H9 (cell line): ENCODE measurements at regions not wholly inside any gene's neighbourhood (a gene's known extent, or its start where the extent isn't known, plus 50 kb on each side); places are given as distances from the start of the nearest gene placed in this dataset.

Source experiments
- DNase-seq: peaks from one replicate; pipeline ENCODE4 v3.0.0-alpha.2; 2017
- H2AFZ ChIP-seq: one replicate; pipeline ENCODE4 v1.6.1; 2013; ENCODE audit warnings: mild to moderate bottlenecking, low read length, control low read depth, moderate library complexity
- H2AK5ac ChIP-seq: 2 replicates; pipeline ENCODE4 v1.6.1; 2013; ENCODE audit warnings: low read length, control low read depth, mixed read lengths; ENCODE audit not compliant: insufficient read length
- H2BK120ac ChIP-seq: one replicate; pipeline ENCODE4 v1.6.1; 2013; ENCODE audit warnings: low read depth, mild to moderate bottlenecking, low read length, control low read depth, inconsistent platforms; ENCODE audit not compliant: poor library complexity, severe bottlenecking
- H2BK12ac ChIP-seq: 2 replicates; pipeline ENCODE4 v1.6.1; 2013; ENCODE audit warnings: low read length, control low read depth, mixed read lengths, low read depth; ENCODE audit not compliant: insufficient read length
- H2BK15ac ChIP-seq: 2 replicates; pipeline ENCODE4 v1.6.1; 2013; ENCODE audit warnings: low read depth, low read length, control low read depth
- H2BK20ac ChIP-seq: one replicate; pipeline ENCODE4 v1.6.1; 2013; ENCODE audit warnings: low read depth, mild to moderate bottlenecking, low read length, control low read depth, inconsistent platforms; ENCODE audit not compliant: poor library complexity, severe bottlenecking
- H2BK5ac ChIP-seq: 2 replicates; pipeline ENCODE4 v1.6.1; 2013; ENCODE audit warnings: low read length, control low read depth, mixed read lengths; ENCODE audit not compliant: insufficient read length
- H3K14ac ChIP-seq: 2 replicates; pipeline ENCODE4 v1.6.1; 2013; ENCODE audit warnings: low read length, control low read depth; ENCODE audit not compliant: insufficient read depth
- H3K18ac ChIP-seq: 2 replicates; pipeline ENCODE4 v1.6.1; 2013; ENCODE audit warnings: low read depth, mild to moderate bottlenecking, mixed read lengths, low read length, control low read depth; ENCODE audit not compliant: insufficient read length
- H3K23ac ChIP-seq: 2 replicates; pipeline ENCODE4 v1.6.1; 2013; ENCODE audit warnings: low read length, control low read depth, mixed read lengths, low read depth; ENCODE audit not compliant: insufficient read length
- H3K23me2 ChIP-seq: 2 replicates; pipeline ENCODE4 v1.6.1; 2013; ENCODE audit warnings: low read depth, mild to moderate bottlenecking, mixed read lengths, low read length, control low read depth; ENCODE audit not compliant: insufficient read length, poor library complexity, severe bottlenecking
- H3K27ac ChIP-seq: 2 replicates; pipeline ENCODE4 v1.5.1; 2013; ENCODE audit warnings: low read length, control low read depth, mixed read lengths, low read depth; ENCODE audit not compliant: insufficient read length
- H3K27me3 ChIP-seq: 2 replicates; pipeline ENCODE4 v1.6.1; 2013; ENCODE audit warnings: low read length, control low read depth, inconsistent platforms; ENCODE audit not compliant: insufficient read depth
- H3K4ac ChIP-seq: 2 replicates; pipeline ENCODE4 v1.6.1; 2013; ENCODE audit warnings: low read depth, mild to moderate bottlenecking, control low read depth, inconsistent platforms, low read length, moderate library complexity
- H3K4me1 ChIP-seq: 2 replicates; pipeline ENCODE4 v1.6.1; 2013; ENCODE audit warnings: low read length, control low read depth, inconsistent platforms; ENCODE audit not compliant: insufficient read depth
- H3K4me2 ChIP-seq: 2 replicates; pipeline ENCODE4 v1.6.1; 2013; ENCODE audit warnings: low read length, control low read depth, mixed read lengths; ENCODE audit not compliant: insufficient read length, insufficient read depth
- H3K56ac ChIP-seq: 2 replicates; pipeline ENCODE4 v1.6.1; 2013; ENCODE audit warnings: low read depth, mild to moderate bottlenecking, mixed read lengths, low read length, control low read depth; ENCODE audit not compliant: insufficient read length
- H3K79me1 ChIP-seq: 2 replicates; pipeline ENCODE4 v1.6.1; 2013; ENCODE audit warnings: low read depth, mild to moderate bottlenecking, moderate library complexity, low read length, control low read depth, inconsistent platforms; ENCODE audit not compliant: insufficient read depth, poor library complexity, severe bottlenecking
- H3K79me2 ChIP-seq: 2 replicates; pipeline ENCODE4 v1.6.1; 2013; ENCODE audit warnings: low read length, control low read depth, inconsistent platforms; ENCODE audit not compliant: insufficient read depth
- H3K9ac ChIP-seq: 2 replicates; pipeline ENCODE4 v1.6.1; 2013; ENCODE audit warnings: low read length, control low read depth, mixed read lengths; ENCODE audit not compliant: insufficient read length; ENCODE audit errors: extremely low read depth
- H3K9me3 ChIP-seq: one replicate; pipeline ENCODE4 v1.6.1; 2013; ENCODE audit warnings: low read depth, low read length, inconsistent platforms; ENCODE audit not compliant: control insufficient read depth
- H3T11ph ChIP-seq: one replicate; pipeline ENCODE4 v1.6.1; 2013; ENCODE audit warnings: mild to moderate bottlenecking, low read length, control low read depth, inconsistent platforms
- H4K20me1 ChIP-seq: one replicate; pipeline ENCODE4 v1.6.1; 2013; ENCODE audit not compliant: control insufficient read depth, insufficient read length, insufficient read depth
- H4K5ac ChIP-seq: 2 replicates; pipeline ENCODE4 v1.6.1; 2013; ENCODE audit warnings: low read depth, mild to moderate bottlenecking, mixed read lengths, low read length, control low read depth; ENCODE audit not compliant: insufficient read length
- H4K8ac ChIP-seq: replicated peaks from 2 replicates; pipeline ENCODE4 v1.6.1; 2013; ENCODE audit warnings: low read length, control low read depth, mixed read lengths, low read depth; ENCODE audit not compliant: insufficient read length
- H4K91ac ChIP-seq: 2 replicates; pipeline ENCODE4 v1.6.1; 2013; ENCODE audit warnings: low read depth, mild to moderate bottlenecking, moderate library complexity, mixed read lengths, low read length, control low read depth; ENCODE audit not compliant: insufficient read length
- H3K27ac Mint-ChIP-seq, 3 experiments: 2 replicates in 2 of 3; 3 replicates in 1 of 3; pipeline ENCODE4 v1.8.0; 2020 to 2021; ENCODE audit warnings: mixed read lengths in 3 of 3, mild to moderate bottlenecking in 1 of 3, moderate library complexity in 1 of 3
- H3K27me3 Mint-ChIP-seq: 2 replicates; pipeline ENCODE4 v1.8.0; 2021; ENCODE audit warnings: low read depth, mild to moderate bottlenecking, moderate library complexity, mixed read lengths
- H3K36me3 Mint-ChIP-seq, 3 experiments: 2 replicates in 2 of 3; 3 replicates in 1 of 3; pipeline ENCODE4 v1.8.0; 2020 to 2021; ENCODE audit warnings: low read depth in 3 of 3, mixed read lengths in 3 of 3; ENCODE audit not compliant: insufficient read depth in 1 of 3
- H3K4me1 Mint-ChIP-seq, 2 experiments: 2 replicates each; pipeline ENCODE4 v1.8.0; 2020; ENCODE audit warnings: mixed read lengths in 2 of 2
- H3K4me3 Mint-ChIP-seq, 2 experiments: 2 replicates in 1 of 2; 3 replicates in 1 of 2; pipeline ENCODE4 v1.8.0; 2020 to 2021; ENCODE audit warnings: mild to moderate bottlenecking in 2 of 2, mixed read lengths in 2 of 2, moderate library complexity in 1 of 2
- H3K9me3 Mint-ChIP-seq, 2 experiments: 2 replicates in 1 of 2; 3 replicates in 1 of 2; pipeline ENCODE4 v1.8.0; 2020; ENCODE audit warnings: mild to moderate bottlenecking in 2 of 2, mixed read lengths in 2 of 2, moderate library complexity in 1 of 2
- TF ChIP-seq, protein P1 (sequence below): fragments of 200-600 bp; sonication (generic); conservative IDR thresholded peaks from 3 replicates; pipeline ENCODE4 v1.8.0; 2021; ENCODE audit warnings: antibody characterized with exemption, mild to moderate bottlenecking

DNA sequence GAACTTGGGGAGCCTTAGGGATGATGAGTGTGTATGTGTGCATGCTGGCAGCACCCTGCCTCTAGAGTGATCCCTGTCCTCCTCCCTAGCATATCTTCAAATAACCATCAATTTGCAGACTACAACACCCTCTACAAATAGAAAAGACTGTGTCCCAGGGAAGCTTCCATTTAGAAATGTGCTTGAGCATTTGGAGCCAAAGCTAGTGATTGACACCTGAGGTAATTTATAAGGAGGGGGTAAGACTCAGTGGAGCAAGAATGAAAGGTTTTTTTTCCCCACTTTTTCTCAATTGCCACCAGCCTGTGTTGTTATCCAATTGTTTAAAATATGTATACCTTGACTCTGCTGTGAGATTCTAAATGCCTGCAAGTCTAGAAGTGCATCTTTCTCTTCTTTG, 286.0 kb upstream of the SLC14A2 start:
- Histone ChIP-seq H3K18ac (no peak overlapping the region), H3K4me2 (no peak overlapping the region), H2BK15ac (no peak overlapping the region), H4K20me1 (no peaks in the 10 kb centered on the region), H2BK5ac (no peak overlapping the region), H4K5ac (no peak overlapping the region), H2BK20ac (no peak overlapping the region), H3T11ph (no peak overlapping the region), H2AFZ (no peak overlapping the region), H4K91ac (no peak overlapping the region), H2BK12ac (no peak overlapping the region), H3K23ac (no peak overlapping the region), H3K79me2 (no peaks in the 10 kb centered on the region), H3K9me3 (no peaks in the 10 kb centered on the region), H3K79me1 (no peaks in the 10 kb centered on the region), H3K27ac (no peak overlapping the region), H2AK5ac (no peak overlapping the region), H3K4me1 (no peaks in the 10 kb centered on the region; the same call in 1 of the 2 replicates), H3K56ac (no peak overlapping the region), H3K4ac (no peak overlapping the region), H3K27me3 (no peaks in the 10 kb centered on the region), H4K8ac (no peak overlapping the region), H3K23me2 (no peaks in the 10 kb centered on the region), H2BK120ac (no peak overlapping the region), H3K9ac (no peak overlapping the region), H3K14ac (no peak overlapping the region)
- Mint-ChIP-seq H3K4me3 (no peak overlapping the region), H3K36me3 (no peaks in the 10 kb centered on the region), H3K4me1 (peaks cover 8 to 10% of the 10 kb centered on the region in 2 experiments), H3K27ac (no peak overlapping the region), H3K9me3 (no peaks in the 10 kb centered on the region), H3K27me3 (no peaks in the 10 kb centered on the region)
- DNase-seq, result no peak
- TF ChIP-seq, protein P1, sequence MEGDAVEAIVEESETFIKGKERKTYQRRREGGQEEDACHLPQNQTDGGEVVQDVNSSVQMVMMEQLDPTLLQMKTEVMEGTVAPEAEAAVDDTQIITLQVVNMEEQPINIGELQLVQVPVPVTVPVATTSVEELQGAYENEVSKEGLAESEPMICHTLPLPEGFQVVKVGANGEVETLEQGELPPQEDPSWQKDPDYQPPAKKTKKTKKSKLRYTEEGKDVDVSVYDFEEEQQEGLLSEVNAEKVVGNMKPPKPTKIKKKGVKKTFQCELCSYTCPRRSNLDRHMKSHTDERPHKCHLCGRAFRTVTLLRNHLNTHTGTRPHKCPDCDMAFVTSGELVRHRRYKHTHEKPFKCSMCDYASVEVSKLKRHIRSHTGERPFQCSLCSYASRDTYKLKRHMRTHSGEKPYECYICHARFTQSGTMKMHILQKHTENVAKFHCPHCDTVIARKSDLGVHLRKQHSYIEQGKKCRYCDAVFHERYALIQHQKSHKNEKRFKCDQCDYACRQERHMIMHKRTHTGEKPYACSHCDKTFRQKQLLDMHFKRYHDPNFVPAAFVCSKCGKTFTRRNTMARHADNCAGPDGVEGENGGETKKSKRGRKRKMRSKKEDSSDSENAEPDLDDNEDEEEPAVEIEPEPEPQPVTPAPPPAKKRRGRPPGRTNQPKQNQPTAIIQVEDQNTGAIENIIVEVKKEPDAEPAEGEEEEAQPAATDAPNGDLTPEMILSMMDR, result no peak
